ENCODE measurements at regions not wholly inside any gene's neighbourhood (a gene's known extent, or its start where the extent isn't known, plus 50 kb on each side); places are given as distances from the start of the nearest gene placed in this dataset.
"Not testable (repeated sequence)": the region's sequence is repeated elsewhere in the genome, so short reads cannot be mapped to it uniquely, and the experiment has no call there.

DNA sequence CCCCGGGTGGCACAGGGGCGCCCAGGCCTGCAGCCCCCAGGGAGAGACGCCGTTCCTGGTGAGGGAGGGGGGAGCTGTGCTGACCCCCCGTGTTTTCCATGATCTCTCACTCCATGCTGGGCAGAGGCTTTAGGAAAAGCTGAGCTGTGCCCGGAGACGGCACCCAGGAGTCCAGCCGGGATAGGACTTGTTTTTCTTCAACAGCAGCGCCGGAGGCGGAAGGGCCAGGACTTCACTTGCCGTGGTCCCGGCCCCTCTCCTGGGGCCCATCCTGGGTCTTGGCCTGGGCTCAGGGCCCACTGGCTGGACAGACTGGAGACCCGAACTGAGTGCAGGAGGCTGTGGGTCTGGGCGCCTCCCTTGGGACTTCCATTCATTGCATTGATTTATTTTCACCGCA, 176.8 kb upstream of the ZNF469 start:
- H4K20me1 ChIP-seq (ENCODE audit: low read depth); H3K4me1 ChIP-seq; H3K4me3 Mint-ChIP-seq; H3K27me3 Mint-ChIP-seq (ENCODE audit: insufficient read depth, low read depth); DNase-seq (ENCODE audit: low spot score); H3K9ac ChIP-seq; H3K4me2 ChIP-seq; H3K36me3 ChIP-seq; H3K27me3 ChIP-seq; H3K4me1 Mint-ChIP-seq; H3K36me3 Mint-ChIP-seq; H3K79me2 ChIP-seq (ENCODE audit: low read depth); H3K4me3 ChIP-seq; H3K27ac ChIP-seq; H3K27ac Mint-ChIP-seq; H3F3A ChIP-seq (ENCODE audit: low read depth); H2AFZ ChIP-seq (replicated peaks); H3K9me3 Mint-ChIP-seq; H3K9me3 ChIP-seq (ENCODE audit: low read depth): not testable (repeated sequence)

DNA sequence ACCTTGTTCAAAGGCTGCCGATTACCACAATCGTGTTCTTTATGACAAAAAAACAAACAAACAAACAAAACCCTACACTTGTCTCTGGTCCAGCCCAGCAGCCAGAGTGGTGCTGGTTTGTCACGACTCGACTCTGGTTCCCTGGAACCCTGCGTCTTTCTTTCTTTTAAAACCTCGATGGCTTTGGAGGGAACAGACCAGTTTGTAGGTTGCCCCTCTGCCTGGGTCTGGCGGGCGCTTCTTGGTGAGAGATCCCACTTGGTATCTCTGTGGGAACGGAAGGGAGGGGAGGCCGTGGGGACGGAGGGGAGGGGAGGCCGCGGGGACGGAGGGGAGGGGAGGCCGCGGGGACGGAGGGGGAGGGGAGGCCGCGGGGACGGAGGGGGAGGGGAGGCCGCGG, 176.2 kb upstream of the ZNF469 start:
- H3K79me2 ChIP-seq (ENCODE audit: low read depth); H2AFZ ChIP-seq (replicated peaks); H3K27ac Mint-ChIP-seq; H3K4me2 ChIP-seq; H4K20me1 ChIP-seq (ENCODE audit: low read depth); DNase-seq (ENCODE audit: low spot score); H3K36me3 Mint-ChIP-seq; H3K9me3 Mint-ChIP-seq; H3K9me3 ChIP-seq (ENCODE audit: low read depth); H3K36me3 ChIP-seq; H3K9ac ChIP-seq; H3K4me1 Mint-ChIP-seq; H3K4me1 ChIP-seq; H3F3A ChIP-seq (ENCODE audit: low read depth); H3K4me3 ChIP-seq; H3K27ac ChIP-seq; H3K27me3 Mint-ChIP-seq (ENCODE audit: insufficient read depth, low read depth); H3K27me3 ChIP-seq; H3K4me3 Mint-ChIP-seq: not testable (repeated sequence)

DNA sequence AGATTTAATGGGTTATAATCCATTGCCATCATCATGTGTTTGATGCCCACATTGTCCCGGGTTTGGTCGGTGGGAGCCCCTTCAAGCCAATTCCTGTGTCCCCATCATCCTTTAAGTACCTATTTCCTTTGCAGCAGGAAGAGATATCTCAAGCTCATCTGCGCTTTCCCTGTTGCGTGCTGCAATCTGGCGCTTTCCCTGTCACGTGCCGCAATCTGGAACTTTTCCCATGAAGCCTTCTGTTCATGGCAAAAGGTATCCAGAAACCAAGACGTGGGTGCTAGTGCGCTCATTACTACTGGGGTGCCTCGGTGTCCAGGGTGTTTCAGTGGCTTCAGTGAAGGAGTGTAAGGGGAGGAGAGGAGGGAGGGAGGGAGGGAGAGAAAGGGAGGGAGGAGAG, 174.6 kb upstream of the ZNF469 start:
- Histone ChIP-seq H3K4me2 (no peak overlapping the region), H3K36me3 (no peaks in the 10 kb centered on the region), H3K4me3 (no peak overlapping the region), H3K79me2 (ENCODE audit: low read depth) (no peaks in the 10 kb centered on the region), H3K27ac (no peak overlapping the region), H3K9me3 (ENCODE audit: low read depth) (no peaks in the 10 kb centered on the region), H2AFZ (replicated peaks) (no peak overlapping the region), H3F3A (ENCODE audit: low read depth) (no peaks in the 10 kb centered on the region), H3K27me3 (no peaks in the 10 kb centered on the region), H4K20me1 (ENCODE audit: low read depth) (no peaks in the 10 kb centered on the region), H3K9ac (no peak overlapping the region), H3K4me1 (no peaks in the 10 kb centered on the region)
- Mint-ChIP-seq H3K27me3 (ENCODE audit: insufficient read depth, low read depth) (peaks cover 2% of the 10 kb centered on the region), H3K36me3 (no peaks in the 10 kb centered on the region), H3K4me1 (peaks cover 3% of the 10 kb centered on the region), H3K27ac (no peak overlapping the region), H3K4me3 (no peak overlapping the region), H3K9me3 (peaks cover 9% of the 10 kb centered on the region)
- TF ChIP-seq EZH2phosphoT487 (IDR thresholded peaks at IDR 0.05) (no peak), EZH2 (IDR thresholded peaks at IDR 0.05) (no peak)
- TF ChIP-seq, protein P1, sequence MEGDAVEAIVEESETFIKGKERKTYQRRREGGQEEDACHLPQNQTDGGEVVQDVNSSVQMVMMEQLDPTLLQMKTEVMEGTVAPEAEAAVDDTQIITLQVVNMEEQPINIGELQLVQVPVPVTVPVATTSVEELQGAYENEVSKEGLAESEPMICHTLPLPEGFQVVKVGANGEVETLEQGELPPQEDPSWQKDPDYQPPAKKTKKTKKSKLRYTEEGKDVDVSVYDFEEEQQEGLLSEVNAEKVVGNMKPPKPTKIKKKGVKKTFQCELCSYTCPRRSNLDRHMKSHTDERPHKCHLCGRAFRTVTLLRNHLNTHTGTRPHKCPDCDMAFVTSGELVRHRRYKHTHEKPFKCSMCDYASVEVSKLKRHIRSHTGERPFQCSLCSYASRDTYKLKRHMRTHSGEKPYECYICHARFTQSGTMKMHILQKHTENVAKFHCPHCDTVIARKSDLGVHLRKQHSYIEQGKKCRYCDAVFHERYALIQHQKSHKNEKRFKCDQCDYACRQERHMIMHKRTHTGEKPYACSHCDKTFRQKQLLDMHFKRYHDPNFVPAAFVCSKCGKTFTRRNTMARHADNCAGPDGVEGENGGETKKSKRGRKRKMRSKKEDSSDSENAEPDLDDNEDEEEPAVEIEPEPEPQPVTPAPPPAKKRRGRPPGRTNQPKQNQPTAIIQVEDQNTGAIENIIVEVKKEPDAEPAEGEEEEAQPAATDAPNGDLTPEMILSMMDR (IDR thresholded peaks at IDR 0.05): no peak
- DNase-seq (ENCODE audit: low spot score): no peak

DNA sequence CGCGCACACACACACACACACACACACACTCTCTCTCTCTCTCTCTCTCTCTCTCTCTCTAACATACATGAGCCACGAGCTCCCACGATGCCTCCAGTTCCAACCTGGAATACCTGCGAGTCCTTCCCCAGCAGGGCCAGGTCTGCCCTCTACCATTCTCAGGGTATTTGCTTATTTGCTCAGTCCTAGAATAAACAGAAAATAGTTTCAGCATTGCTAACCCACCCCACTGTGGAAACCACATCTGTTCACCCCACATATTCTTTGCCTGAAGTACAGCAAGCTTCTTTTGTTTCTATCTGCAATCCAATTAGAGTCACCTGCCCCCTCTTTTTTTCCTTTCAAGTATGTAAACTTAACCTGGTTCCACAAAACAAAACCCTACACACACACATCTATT, 174.0 kb upstream of the ZNF469 start:
- not testable (repeated sequence) for H3K27me3 ChIP-seq; H3K4me1 ChIP-seq; H3K27ac Mint-ChIP-seq; H3K27ac ChIP-seq; DNase-seq (ENCODE audit: low spot score); H3K9me3 Mint-ChIP-seq; H3K27me3 Mint-ChIP-seq (ENCODE audit: insufficient read depth, low read depth); H3K36me3 ChIP-seq; H3K9me3 ChIP-seq (ENCODE audit: low read depth); H3K9ac ChIP-seq; H3K4me2 ChIP-seq; H3K4me3 ChIP-seq; H3K79me2 ChIP-seq (ENCODE audit: low read depth); H3K4me1 Mint-ChIP-seq; H4K20me1 ChIP-seq (ENCODE audit: low read depth); H3K36me3 Mint-ChIP-seq; H3F3A ChIP-seq (ENCODE audit: low read depth); H2AFZ ChIP-seq (replicated peaks); H3K4me3 Mint-ChIP-seq

DNA sequence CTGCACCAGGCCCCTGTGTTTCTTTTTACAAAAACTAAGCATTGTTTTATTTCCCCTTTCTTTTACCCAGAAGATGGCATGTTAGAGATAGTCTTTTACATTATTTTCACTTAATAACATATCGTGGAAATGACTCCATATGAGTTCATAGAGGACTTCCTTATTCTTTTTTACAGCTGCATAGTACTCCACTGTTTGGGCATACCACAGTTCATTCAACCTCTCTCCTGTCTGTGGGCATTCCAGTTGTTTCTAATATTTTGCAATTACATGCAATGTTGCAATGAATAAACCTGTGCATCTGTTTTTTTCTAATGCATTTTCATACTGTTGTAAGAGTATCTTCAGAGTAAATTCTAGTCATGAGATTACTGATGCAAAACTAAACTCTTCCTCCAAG, 173.2 kb upstream of the ZNF469 start:
- H3K27me3 Mint-ChIP-seq (ENCODE audit: insufficient read depth, low read depth); DNase-seq (ENCODE audit: low spot score); H3K4me3 ChIP-seq; H3K4me2 ChIP-seq; H3K36me3 ChIP-seq; H3K9me3 ChIP-seq (ENCODE audit: low read depth); H3F3A ChIP-seq (ENCODE audit: low read depth); H3K4me3 Mint-ChIP-seq; H3K4me1 ChIP-seq; H3K27ac ChIP-seq; H3K4me1 Mint-ChIP-seq; H3K9ac ChIP-seq; H3K79me2 ChIP-seq (ENCODE audit: low read depth); H3K36me3 Mint-ChIP-seq; H4K20me1 ChIP-seq (ENCODE audit: low read depth); H3K27ac Mint-ChIP-seq; H3K27me3 ChIP-seq; H2AFZ ChIP-seq (replicated peaks); H3K9me3 Mint-ChIP-seq: not testable (repeated sequence)

DNA sequence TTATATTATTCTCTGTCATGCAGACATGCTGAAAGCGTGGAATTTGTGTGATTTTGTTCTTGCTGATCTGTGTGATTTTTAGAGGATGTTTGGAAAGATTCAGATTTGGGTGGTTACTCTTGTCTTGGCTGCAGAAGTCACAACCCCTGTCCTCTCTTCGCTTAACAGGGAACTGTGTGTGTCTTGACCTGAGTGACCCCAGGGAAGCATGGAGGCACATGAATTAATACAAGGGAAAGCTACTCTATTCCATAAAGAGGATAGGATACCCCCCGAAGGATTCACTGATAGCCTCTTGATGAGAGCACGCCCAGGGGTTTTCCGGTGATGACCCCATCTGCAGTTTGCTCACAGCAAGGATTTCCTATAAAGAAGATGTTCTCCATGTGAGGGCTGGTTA, 168.8 kb upstream of the ZNF469 start:
- H3K4me1 ChIP-seq; H2AFZ ChIP-seq (replicated peaks); H3K36me3 ChIP-seq; H3K27ac Mint-ChIP-seq; H3K4me1 Mint-ChIP-seq; H3K9me3 ChIP-seq (ENCODE audit: low read depth); H3K79me2 ChIP-seq (ENCODE audit: low read depth); H3K4me3 Mint-ChIP-seq; H3F3A ChIP-seq (ENCODE audit: low read depth); H4K20me1 ChIP-seq (ENCODE audit: low read depth); H3K27ac ChIP-seq; H3K27me3 Mint-ChIP-seq (ENCODE audit: insufficient read depth, low read depth); H3K27me3 ChIP-seq; H3K9ac ChIP-seq; DNase-seq (ENCODE audit: low spot score); H3K4me2 ChIP-seq; H3K36me3 Mint-ChIP-seq; H3K4me3 ChIP-seq: not testable (repeated sequence)
- peaks cover 15% of the 10 kb centered on the region for H3K9me3 Mint-ChIP-seq

DNA sequence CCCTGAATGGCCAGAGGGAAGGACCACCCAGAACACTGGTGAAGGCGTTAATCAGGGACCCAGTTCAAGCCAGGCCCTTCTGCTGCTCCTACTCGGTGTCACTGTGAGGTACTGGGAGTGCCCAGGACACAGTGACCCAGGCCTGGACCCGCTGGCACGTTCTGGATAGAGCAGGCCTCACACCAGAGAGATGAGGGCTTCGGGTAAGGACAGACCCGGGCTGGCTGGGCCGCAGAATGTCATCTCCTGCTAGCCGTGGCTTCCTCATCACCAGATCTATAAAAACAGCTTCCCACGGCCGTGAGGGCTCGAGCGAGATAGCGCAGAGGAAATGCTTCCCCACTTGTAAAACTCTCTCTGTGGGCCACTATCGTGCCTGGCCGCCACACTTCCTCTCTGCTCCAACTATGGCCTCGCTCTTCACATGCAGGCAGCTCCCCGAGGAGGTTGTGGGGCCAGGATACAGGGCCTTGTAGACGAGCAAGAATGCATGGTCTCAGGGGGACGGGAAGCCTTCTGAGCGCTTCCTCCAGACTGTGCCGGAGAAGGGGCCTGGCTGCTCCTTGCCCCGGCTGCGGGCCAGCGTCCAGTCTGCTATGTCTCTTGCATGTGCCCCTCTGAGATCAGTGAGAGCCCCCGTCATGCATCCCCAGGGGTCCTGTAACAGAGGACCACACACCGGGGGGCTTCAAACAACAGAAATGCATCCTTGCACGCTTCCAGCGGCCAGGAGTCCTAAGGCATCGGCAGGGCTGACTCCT, 161.6 kb upstream of the ZNF469 start:
- not testable (repeated sequence) for H3K9ac ChIP-seq; H3F3A ChIP-seq (ENCODE audit: low read depth); H3K79me2 ChIP-seq (ENCODE audit: low read depth); H3K27me3 ChIP-seq; H3K4me3 Mint-ChIP-seq; H3K9me3 Mint-ChIP-seq; H2AFZ ChIP-seq (replicated peaks); H3K4me1 ChIP-seq; H4K20me1 ChIP-seq (ENCODE audit: low read depth); H3K36me3 Mint-ChIP-seq; H3K27ac Mint-ChIP-seq; H3K36me3 ChIP-seq; H3K27ac ChIP-seq; H3K4me2 ChIP-seq; H3K4me3 ChIP-seq; DNase-seq (ENCODE audit: low spot score); H3K27me3 Mint-ChIP-seq (ENCODE audit: insufficient read depth, low read depth); H3K4me1 Mint-ChIP-seq; H3K9me3 ChIP-seq (ENCODE audit: low read depth)
